ENCODE measurements at regions not wholly inside any gene's neighbourhood (a gene's known extent, or its start where the extent isn't known, plus 50 kb on each side); places are given as distances from the start of the nearest gene placed in this dataset.

- H3K4me3 ChIP-seq (replicated peaks; ENCODE audit: low read depth, low read length): no peak overlapping the region
- DNase-seq (ENCODE audit: extremely low read depth, low read depth): no peak
- TF ChIP-seq CTCF (IDR thresholded peaks at IDR 0.05; ENCODE audit: low read depth, low read length, missing control alignments): no peak
These were observed 182.0 kb upstream of the WWC1 start for GRCh38 chr5:168109441-168109840.

DNA sequence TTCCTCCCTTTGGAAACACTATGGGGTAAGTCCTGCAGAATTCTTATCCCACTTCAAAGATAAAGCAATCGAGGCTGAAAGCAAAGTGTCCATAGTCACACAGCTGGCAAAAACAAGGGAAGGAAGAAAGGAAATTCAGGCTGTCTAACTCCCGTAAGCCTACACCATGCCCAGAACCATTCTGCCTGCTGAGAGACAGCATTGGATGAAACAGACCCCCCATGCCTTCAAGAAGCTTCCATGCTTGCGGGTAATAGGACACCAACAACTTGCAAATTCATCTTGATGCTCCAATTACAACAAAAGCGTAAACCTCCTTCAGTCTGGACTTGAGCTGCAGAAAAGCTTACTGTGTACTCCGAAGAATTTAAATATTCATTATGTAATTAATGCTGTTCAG is 181.1 kb upstream of the WWC1 start:
- TF ChIP-seq CTCF (IDR thresholded peaks at IDR 0.05; ENCODE audit: low read depth, low read length, missing control alignments): no peak
- no peak overlapping the region for H3K4me3 ChIP-seq (replicated peaks; ENCODE audit: low read depth, low read length)
- DNase-seq (ENCODE audit: extremely low read depth, low read depth): no peak

DNA sequence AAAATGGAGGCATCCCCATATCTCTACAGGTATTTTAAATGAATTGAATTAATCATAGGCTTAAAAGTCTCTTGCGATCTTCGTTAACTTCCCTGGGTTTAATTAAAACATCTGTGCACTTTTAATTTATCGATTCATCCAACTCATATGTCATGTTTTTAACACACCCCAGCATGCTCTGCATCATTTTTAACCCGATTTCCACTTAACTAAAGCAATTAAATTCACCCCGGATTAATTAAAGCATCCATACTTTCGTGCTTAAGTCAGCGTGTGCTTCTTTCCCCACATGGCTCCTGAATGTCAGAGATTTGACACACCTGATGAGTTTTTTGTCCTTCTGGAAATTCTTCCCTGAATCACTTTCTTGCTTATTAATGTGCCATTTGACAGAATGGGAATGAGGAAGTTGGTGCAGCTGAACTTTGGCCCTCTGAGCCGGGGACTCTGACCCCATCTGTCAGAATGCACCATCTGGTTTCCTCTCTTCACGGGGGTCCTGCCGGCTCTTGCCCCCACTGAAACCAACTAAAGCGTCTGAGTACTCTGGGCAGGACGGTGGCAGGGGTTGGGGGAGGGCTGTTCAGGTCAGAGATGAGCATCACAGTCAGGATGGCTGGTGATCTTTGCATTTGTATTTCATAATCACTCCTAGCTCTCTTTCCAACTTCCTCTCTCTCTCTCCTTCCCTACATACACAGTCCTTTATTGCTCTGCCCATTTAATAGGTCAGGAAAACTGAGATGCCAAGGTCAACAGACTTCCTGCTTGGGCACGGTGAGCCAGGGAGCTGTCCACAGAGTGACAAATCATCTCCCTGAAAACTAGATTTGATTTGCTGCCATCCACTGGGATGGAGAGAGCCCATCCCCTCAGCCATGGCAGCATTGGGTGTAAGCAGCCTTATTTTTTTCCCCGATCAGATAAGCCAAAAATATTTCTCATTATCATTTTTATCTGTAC is 180.3 kb upstream of the WWC1 start:
- no peak for DNase-seq (ENCODE audit: extremely low read depth, low read depth)
- TF ChIP-seq CTCF (IDR thresholded peaks at IDR 0.05; ENCODE audit: low read depth, low read length, missing control alignments): no peak

DNA sequence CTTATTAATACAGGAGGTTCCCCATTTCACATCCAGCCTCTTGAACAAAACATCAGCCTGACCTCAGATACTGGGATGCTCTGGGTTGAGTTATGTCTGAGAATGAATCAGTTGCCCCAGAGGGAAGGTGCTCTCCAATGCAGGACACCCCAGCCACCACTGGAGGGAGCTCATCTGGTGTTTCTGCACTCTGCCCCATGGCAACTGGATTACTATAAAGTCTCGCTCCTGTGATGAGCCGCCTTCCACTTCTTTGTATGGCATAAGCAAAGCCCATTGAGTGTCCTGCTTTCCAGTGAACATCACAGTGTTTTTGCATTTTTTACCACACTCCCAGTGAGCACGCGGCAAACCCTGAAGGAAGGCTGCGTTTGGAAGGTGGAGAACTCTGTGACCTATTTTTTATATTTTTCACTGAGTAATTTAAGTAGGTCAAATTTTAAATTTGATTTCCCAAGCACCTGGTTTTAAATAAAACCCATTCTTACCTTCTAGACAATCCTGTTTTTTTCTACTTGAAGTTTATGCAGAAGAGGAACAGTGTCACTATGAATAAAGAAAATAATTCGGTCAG is 176.9 kb upstream of the WWC1 start:
- no peak for DNase-seq (ENCODE audit: extremely low read depth, low read depth)
- peak; percentile 88 for TF ChIP-seq CTCF (IDR thresholded peaks at IDR 0.05; ENCODE audit: low read depth, low read length, missing control alignments)
- no peak overlapping the region for H3K4me3 ChIP-seq (replicated peaks; ENCODE audit: low read depth, low read length)

More for the DNA sequence above, 180.3 kb upstream of the WWC1 start:
- H3K4me3 ChIP-seq (replicated peaks; ENCODE audit: low read depth, low read length): no peak overlapping the region

GRCh38 chr5:168117469-168117868 is 174.0 kb upstream of the WWC1 start:
- TF ChIP-seq CTCF (IDR thresholded peaks at IDR 0.05; ENCODE audit: low read depth, low read length, missing control alignments): no peak
- DNase-seq (ENCODE audit: extremely low read depth, low read depth): no peak
- no peak overlapping the region for H3K4me3 ChIP-seq (replicated peaks; ENCODE audit: low read depth, low read length)

DNA sequence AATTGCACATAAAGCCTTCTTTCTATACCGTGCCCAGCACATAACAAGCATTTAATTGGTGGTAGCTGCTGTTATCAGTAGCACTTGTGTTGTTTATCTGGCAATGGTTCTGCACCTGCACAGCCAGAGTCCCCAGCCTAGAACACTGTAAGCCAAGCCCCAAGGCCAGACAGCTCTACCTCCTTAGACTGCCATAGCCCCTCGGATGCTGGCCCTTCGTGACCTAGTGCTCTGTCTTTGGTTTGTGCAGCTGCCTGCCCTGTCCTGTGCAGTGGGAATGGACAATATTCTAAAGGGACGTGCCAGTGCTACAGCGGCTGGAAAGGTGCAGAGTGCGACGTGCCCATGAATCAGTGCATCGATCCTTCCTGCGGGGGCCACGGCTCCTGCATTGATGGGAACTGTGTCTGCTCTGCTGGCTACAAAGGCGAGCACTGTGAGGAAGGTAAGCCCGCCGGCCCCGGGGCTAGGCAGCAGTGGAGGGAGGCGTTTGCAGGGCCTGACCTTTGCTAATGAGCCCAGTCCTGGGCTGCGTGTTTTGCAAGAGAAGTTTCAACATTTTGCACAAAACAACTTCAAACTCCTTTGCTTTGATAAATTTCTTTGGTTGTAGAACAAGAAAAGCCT is 173.3 kb upstream of the WWC1 start:
- no peak for DNase-seq (ENCODE audit: extremely low read depth, low read depth)
- no peak overlapping the region for H3K4me3 ChIP-seq (replicated peaks; ENCODE audit: low read depth, low read length)
- TF ChIP-seq CTCF (IDR thresholded peaks at IDR 0.05; ENCODE audit: low read depth, low read length, missing control alignments): no peak
